ENCODE measurements at regions not wholly inside any gene's neighbourhood (a gene's known extent, or its start where the extent isn't known, plus 50 kb on each side); places are given as distances from the start of the nearest gene placed in this dataset.

DNA sequence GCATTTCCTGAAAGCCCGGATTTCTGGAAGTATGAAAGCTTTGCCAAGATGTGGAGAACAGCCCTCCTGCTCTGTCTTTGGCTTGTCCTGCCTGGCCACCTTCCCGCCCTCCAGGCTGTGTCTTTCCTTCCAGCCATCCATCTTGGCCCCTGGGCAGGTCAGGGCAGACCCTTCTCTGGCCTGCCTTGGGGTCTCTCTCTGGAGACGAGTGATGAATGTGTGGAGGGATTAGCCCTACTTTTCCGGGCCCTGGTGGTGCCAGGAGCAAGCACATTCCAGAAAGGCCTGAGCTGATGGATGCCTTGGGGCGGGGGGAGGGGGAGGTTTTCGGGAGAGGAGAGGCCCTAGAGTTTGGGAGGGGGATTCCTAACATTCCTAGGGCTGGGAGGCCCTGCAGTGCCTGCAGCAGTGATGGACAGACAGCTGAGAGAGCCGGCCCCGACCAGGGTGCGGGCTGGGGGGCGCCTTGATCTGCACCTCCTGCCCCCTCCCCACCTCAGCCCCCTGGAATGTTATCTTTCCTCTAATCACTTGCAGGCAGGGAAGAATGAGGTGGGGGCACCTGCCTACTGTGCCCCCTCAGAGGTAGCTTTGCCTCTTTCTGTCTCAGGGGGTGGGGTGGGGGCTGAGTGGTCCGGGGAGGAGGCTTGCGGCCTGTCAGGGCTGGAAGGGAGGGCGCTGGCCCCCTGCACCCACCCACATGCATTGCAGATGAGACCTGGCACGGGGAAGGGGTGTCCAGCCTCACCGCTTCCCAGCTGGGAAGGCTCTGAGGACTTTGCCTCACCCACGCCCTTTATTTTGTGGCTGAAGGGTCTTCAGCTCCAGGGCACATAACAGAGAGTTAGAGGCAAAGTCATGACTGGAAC is 156.2 kb downstream of the DDX1 start:
- ChIA-PET POLR2A (no interaction called here), CTCF (no interaction called here)
- H3K9me3 Mint-ChIP-seq (ENCODE audit: insufficient read depth): no peaks in the 10 kb centered on the region
- no peaks in the 10 kb centered on the region for H3K27me3 Mint-ChIP-seq (ENCODE audit: low read depth)
- H3K27ac Mint-ChIP-seq: no peak overlapping the region
- ATAC-seq (no peak), DNase-seq (no peak)
- no peak overlapping the region for H3K4me3 Mint-ChIP-seq
- H3K36me3 Mint-ChIP-seq (ENCODE audit: low read depth): no peaks in the 10 kb centered on the region
- H3K4me1 Mint-ChIP-seq (ENCODE audit: low read depth): no peaks in the 10 kb centered on the region

DNA sequence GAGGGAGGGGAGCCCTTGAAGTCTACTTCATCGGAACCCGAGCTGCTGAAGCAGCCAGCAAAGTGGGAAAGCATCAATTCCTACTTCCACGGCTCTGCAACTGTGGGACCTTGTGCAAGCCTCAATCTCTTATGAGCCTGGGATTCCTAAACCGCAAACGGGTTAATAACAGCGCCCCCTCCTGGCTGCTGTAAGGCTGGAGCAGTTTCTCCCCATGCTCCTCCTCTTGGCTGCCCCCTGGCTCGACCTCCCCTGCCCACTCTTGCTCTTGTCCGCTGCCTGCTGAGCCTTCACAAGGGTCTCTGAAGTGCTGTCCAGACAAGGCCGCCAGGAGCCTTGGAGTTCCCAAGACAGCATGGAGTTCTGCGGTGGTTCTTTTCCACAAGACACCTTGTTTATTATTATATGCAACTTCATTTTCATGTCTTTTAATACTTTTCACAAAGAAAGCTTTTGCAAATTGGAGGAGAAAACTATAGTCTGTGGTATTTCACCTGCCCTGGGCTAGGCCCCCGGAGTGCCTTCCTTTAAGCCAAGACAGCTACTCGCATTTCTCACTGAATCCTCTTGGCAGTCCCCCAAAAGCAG is 157.2 kb downstream of the DDX1 start:
- Mint-ChIP-seq H3K27me3 (ENCODE audit: low read depth) (no peaks in the 10 kb centered on the region), H3K27ac (no peak overlapping the region), H3K36me3 (ENCODE audit: low read depth) (no peaks in the 10 kb centered on the region), H3K4me1 (ENCODE audit: low read depth) (no peaks in the 10 kb centered on the region), H3K9me3 (ENCODE audit: insufficient read depth) (no peaks in the 10 kb centered on the region), H3K4me3 (no peak overlapping the region)
- CTCF ChIA-PET: no interaction called here
- DNase-seq (no peak), ATAC-seq (no peak)
- POLR2A ChIA-PET: no interaction called here

DNA sequence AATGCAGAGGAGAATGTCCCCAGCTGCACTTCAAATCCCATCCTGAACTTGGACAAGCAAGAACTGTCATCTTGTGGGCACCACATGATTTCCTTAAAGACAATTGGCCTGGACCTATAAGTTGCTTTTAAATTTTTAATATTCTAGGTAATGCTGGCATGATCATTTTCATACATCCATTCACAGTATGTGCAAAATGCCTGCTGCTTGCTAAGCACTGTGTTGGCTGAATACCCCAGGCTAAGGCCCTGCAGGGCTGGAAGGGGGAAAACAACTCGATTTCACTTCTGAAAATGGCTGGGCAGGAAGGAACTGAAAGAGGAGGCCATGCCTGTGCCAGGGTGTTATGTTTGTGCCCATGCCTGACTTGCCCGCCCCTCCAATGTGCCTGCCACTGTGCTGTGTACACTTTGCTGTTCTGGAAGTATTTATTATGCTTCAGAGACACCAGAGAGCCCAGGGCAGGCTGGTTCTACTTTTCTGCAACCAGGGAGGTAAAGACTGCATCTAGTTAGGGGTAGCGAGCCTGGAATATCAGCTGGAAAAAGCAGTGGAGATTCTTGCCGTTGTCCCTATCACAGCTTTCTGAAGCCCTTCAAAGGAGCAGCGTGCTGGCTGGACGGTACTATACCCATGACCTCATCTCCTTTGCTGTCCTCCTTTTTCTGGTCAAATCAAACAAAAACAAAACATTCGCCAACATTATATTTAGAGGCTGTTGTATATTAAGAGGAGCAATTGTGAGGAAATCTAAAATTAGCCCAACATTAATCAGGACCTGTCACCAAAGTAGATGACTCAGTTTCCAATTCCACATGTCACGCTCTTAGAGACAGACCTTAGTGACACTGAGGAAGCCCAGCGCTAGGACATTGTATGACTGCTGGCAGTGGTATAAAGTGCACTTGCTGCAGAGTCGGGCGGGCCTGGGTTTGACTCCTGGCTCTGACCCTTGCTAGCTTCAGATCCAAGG is 158.1 kb downstream of the DDX1 start:
- no peak for ATAC-seq

DNA sequence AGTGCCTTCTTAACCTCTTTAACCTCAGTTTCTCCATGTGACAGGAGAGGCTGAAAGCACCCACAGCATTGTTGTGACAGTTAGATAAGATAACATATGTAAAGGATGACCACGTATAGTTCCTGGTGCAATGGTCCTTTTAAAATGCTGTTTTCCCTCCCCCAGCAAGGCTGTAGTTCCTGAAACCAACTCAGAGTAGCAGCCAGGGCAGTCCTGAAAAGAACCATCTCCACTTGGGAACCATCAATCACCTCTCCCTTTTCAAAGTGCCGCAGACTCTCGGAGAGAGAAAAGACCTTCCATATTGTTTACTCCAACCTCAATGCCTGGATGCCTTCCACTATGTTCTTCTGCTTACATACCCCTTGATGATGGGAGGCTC is 158.8 kb downstream of the DDX1 start:
- H3K9me3 Mint-ChIP-seq (ENCODE audit: insufficient read depth): no peaks in the 10 kb centered on the region
- POLR2A ChIA-PET: no interaction called here
- H3K27me3 Mint-ChIP-seq (ENCODE audit: low read depth): no peaks in the 10 kb centered on the region
- no peaks in the 10 kb centered on the region for H3K36me3 Mint-ChIP-seq (ENCODE audit: low read depth)
- H3K4me1 Mint-ChIP-seq (ENCODE audit: low read depth): no peaks in the 10 kb centered on the region
- no peak for DNase-seq
- CTCF ChIA-PET: no interaction called here
- H3K27ac Mint-ChIP-seq: no peak overlapping the region
- no peak for ATAC-seq
- H3K4me3 Mint-ChIP-seq: no peak overlapping the region

More for the DNA sequence above, 158.1 kb downstream of the DDX1 start:
- Mint-ChIP-seq H3K9me3 (ENCODE audit: insufficient read depth) (no peaks in the 10 kb centered on the region), H3K27ac (no peak overlapping the region), H3K4me3 (no peak overlapping the region), H3K4me1 (ENCODE audit: low read depth) (no peaks in the 10 kb centered on the region), H3K27me3 (ENCODE audit: low read depth) (no peaks in the 10 kb centered on the region), H3K36me3 (ENCODE audit: low read depth) (no peaks in the 10 kb centered on the region)
- ChIA-PET CTCF (no interaction called here), POLR2A (no interaction called here)
- DNase-seq: no peak

DNA sequence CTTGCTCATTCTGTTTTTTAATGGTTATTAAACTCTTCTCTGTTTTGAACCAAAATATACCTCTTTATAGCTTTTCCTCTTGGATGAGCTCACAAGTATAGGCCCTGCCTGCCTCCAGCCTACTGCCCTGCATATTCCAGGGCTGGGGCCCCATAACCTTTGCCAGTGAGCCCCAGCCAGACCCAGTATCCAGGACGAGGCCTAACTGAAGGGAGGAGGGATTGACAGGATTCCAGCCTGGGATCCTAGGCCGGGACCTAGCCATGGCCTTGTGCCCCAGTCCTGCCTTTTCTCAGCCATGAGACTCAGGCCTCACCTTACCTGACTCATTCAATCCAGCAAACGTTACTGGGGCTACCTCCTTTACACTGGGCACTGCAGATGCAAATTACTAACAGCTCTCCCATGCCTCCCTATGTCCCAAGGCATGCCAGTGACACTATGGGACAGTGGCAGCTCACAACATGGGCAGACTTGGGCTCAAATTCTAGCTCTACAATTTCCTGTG is 159.2 kb downstream of the DDX1 start:
- CTCF ChIA-PET: no interaction called here
- no peak for DNase-seq

DNA sequence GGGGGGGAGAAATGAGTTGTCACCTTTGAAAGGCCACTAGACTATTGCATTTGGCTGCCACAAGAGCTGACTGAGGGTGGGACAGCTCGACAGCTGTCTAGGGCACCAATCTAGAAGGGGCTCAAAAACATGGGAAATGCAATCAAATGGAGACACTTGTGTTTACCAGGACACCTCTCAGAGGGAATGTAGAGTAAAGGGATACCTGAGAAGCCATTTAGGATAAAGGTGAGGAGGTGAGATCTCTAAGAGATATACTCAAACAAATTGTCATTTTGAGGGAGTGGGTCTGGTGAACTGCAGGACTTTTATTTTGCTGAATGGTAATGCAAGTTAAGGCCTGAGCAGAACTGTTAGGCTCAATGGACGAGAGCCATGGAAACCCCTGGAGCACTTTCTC is 159.8 kb downstream of the DDX1 start:
- H3K4me1 Mint-ChIP-seq (ENCODE audit: low read depth): no peaks in the 10 kb centered on the region
- H3K27ac Mint-ChIP-seq: no peak overlapping the region
- H3K9me3 Mint-ChIP-seq (ENCODE audit: insufficient read depth): no peaks in the 10 kb centered on the region
- no peaks in the 10 kb centered on the region for H3K36me3 Mint-ChIP-seq (ENCODE audit: low read depth)
- POLR2A ChIA-PET: no interaction called here
- no peak for ATAC-seq
- no peak for DNase-seq
- H3K27me3 Mint-ChIP-seq (ENCODE audit: low read depth): no peaks in the 10 kb centered on the region
- no peak overlapping the region for H3K4me3 Mint-ChIP-seq
- CTCF ChIA-PET: no interaction called here

More for the DNA sequence above, 159.2 kb downstream of the DDX1 start:
- Mint-ChIP-seq H3K36me3 (ENCODE audit: low read depth) (no peaks in the 10 kb centered on the region), H3K4me1 (ENCODE audit: low read depth) (no peaks in the 10 kb centered on the region), H3K27ac (no peak overlapping the region), H3K9me3 (ENCODE audit: insufficient read depth) (no peaks in the 10 kb centered on the region), H3K4me3 (no peak overlapping the region), H3K27me3 (ENCODE audit: low read depth) (no peaks in the 10 kb centered on the region)
- POLR2A ChIA-PET: no interaction called here
- no peak for ATAC-seq

DNA sequence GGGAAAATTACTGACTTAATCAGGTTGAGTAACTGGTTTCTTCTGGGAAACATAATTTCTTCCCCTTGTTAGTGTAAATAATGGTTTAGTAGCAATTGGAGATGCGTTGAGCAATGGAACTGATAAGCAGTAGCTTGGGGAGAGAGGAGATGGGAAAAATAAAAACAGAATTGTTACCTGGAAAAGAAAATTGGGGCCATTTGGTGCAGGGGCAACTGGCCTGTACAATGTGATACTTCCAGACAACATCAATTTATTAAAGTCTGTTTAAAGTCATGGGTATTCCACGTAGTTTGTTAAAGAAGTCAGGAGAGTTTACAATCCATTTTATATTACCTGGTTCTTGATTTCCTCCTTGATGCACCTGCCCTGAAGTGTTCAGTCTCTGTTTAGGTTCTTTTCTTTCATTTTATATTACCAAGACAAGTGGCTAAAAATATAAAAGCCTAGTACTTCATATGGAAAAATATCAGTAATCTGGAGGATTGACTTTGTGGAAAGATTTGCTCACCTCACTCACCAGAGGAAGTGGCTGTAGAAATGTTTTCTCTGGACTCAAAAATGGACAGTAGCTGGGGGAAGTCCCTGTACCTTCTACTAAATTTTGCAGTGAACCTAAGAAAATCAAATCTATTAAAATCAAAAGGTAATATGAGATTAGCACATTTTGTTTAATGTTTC is 161.0 kb downstream of the DDX1 start:
- ATAC-seq: no peak
- Mint-ChIP-seq H3K36me3 (ENCODE audit: low read depth) (no peaks in the 10 kb centered on the region), H3K4me3 (no peak overlapping the region), H3K27ac (no peak overlapping the region), H3K27me3 (ENCODE audit: low read depth) (no peaks in the 10 kb centered on the region), H3K4me1 (ENCODE audit: low read depth) (no peaks in the 10 kb centered on the region), H3K9me3 (ENCODE audit: insufficient read depth) (no peaks in the 10 kb centered on the region)
- ChIA-PET POLR2A (no interaction called here), CTCF (no interaction called here)
- DNase-seq: no peak

DNA sequence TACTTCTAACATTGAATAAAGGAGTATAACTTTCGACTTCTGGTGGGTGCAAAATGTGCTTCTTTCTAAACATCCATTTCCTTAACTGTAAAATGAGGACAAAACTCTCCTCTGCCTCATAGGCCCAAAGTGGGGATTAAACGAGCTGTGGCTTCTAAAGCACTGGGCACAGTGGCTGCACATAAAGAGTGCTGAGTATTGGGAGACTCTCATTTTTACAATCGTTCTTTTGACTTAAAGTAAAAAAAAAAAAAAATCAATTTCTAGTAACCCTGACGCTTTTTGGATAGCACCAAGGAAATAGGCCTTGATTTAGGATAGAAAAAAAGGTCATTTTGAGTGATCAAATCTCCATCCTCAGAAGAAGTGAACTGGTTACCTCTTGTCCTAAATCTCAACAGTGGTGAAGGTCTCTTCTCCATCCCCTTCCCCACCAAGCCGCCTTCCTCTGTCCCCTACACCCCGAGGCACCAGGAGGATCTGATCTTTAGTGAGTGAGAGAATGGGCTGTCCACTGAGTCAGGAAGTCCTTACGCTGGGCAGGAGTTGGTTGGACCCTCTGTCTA is 161.6 kb downstream of the DDX1 start:
- Mint-ChIP-seq H3K9me3 (ENCODE audit: insufficient read depth) (no peaks in the 10 kb centered on the region), H3K27ac (no peak overlapping the region), H3K27me3 (ENCODE audit: low read depth) (no peaks in the 10 kb centered on the region), H3K4me3 (no peak overlapping the region), H3K4me1 (ENCODE audit: low read depth) (no peaks in the 10 kb centered on the region), H3K36me3 (ENCODE audit: low read depth) (no peaks in the 10 kb centered on the region)
- ATAC-seq (no peak), DNase-seq (no peak)
- ChIA-PET POLR2A (no interaction called here), CTCF (no interaction called here)

DNA sequence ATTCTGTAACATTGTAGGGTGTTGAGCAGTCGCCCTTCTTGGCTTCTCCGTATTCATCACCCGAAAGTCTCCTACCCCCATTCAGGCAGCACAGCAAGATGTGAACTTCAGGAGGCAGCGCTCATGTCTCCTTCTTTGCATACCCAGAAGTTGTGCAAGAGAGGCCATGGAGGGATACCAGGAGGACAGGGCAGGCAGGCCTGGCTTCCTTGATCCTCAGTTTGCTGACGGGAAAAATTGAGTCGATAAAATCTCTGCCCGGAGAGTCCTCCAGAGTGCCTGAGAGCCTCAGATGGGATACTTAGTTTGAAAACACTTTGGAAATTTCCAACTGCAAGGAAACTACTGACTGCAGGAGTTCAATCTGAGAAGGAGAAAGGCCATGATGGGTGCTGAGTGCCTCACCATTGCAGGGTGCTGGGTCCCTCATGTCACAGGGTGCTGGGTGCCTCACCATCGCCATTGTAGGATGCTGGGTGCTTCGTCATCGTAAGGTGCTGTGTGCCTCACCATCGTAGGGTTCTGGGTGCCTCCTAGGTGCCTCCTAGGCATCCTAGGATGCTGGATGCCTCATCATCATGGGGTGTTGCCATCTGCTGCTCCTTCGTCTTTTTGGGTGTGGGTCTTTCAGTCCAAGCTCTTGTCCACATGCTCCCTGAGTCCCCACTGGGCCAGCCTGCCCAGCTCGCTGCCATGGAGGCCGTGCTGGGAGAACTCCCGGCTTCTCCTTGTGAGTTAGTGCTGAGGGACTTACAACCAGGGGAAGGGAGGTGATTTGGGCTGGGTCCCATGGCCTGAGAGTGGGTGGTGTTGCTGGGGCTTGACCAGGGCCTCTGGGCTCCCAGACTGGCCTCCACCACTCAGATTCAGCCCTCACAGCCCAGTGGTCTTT is 162.4 kb downstream of the DDX1 start:
- ChIA-PET POLR2A (no interaction called here), CTCF (no interaction called here)
- ATAC-seq (no peak), DNase-seq (no peak)
- H3K9me3 Mint-ChIP-seq (ENCODE audit: insufficient read depth): no peaks in the 10 kb centered on the region
- no peak overlapping the region for H3K4me3 Mint-ChIP-seq
- H3K27ac Mint-ChIP-seq: no peak overlapping the region
- H3K4me1 Mint-ChIP-seq (ENCODE audit: low read depth): no peaks in the 10 kb centered on the region
- no peaks in the 10 kb centered on the region for H3K27me3 Mint-ChIP-seq (ENCODE audit: low read depth)
- no peaks in the 10 kb centered on the region for H3K36me3 Mint-ChIP-seq (ENCODE audit: low read depth)

DNA sequence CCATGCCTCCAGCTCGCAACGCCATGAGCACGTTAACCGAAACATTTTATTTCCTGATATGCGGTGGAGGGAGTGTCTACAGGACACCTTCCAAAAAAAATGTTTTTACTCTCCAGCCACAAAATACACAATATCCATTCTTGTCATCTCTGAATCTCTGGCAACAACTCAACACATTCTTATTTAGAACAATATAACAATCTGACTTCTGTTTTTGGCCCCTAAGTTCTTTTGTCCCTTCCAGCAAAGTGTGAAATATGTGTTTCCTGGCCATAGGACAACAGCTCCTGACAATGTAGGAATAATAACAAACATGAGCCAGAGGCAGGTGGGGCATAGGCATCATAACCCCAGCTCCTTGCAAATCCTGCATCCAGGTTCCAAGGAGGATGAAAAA is 163.0 kb downstream of the DDX1 start:
- DNase-seq (no peak), ATAC-seq (no peak)
- H3K4me1 Mint-ChIP-seq (ENCODE audit: low read depth): no peaks in the 10 kb centered on the region
- CTCF ChIA-PET: no interaction called here
- H3K36me3 Mint-ChIP-seq (ENCODE audit: low read depth): no peaks in the 10 kb centered on the region
- H3K27me3 Mint-ChIP-seq (ENCODE audit: low read depth): no peaks in the 10 kb centered on the region
- H3K27ac Mint-ChIP-seq: no peak overlapping the region
- H3K4me3 Mint-ChIP-seq: no peak overlapping the region
- H3K9me3 Mint-ChIP-seq (ENCODE audit: insufficient read depth): no peaks in the 10 kb centered on the region
- POLR2A ChIA-PET: no interaction called here

DNA sequence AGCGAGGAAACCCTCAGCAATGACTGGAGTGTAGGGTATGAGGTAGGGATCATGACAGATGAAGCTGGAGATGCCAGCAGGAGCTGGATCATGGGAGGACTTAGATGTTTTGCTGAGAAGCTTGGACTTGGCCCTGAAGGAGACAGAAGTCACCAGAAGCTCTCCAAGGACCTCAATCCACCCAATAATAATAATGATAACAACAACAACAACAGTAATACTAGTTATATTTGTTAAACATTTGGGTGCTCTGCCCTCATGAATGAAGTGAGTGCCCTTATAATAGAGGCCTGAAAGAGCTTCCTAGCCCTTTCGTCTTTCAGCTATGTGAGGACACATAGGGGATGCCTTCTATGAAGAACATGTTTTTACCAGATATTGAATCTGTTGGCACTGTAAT is 163.9 kb downstream of the DDX1 start:
- ATAC-seq (no peak), DNase-seq (no peak)
- Mint-ChIP-seq H3K27ac (no peak overlapping the region), H3K27me3 (ENCODE audit: low read depth) (no peaks in the 10 kb centered on the region), H3K4me3 (no peak overlapping the region), H3K9me3 (ENCODE audit: insufficient read depth) (no peaks in the 10 kb centered on the region), H3K36me3 (ENCODE audit: low read depth) (no peaks in the 10 kb centered on the region), H3K4me1 (ENCODE audit: low read depth) (no peaks in the 10 kb centered on the region)
- POLR2A ChIA-PET: interaction anchor here (0.9 kb wide), 1 partner anchor 10 kb away, joined by 3 read pairs; no protein-coding TSS in a partner anchor
- CTCF ChIA-PET: no interaction called here
